Stomach smooth muscle (tissue), 2 donors: ENCODE measurements at regions not wholly inside any gene's neighbourhood (a gene's known extent, or its start where the extent isn't known, plus 50 kb on each side); places are given as distances from the start of the nearest gene placed in this dataset.

Experiments
- H3K27ac ChIP-seq: one replicate; pipeline ENCODE4 v1.7.0; 2013; ENCODE audit warnings: mild to moderate bottlenecking, low read length, inconsistent platforms
- H3K27me3 ChIP-seq, 2 donors: one replicate each; pipeline ENCODE4 v1.7.0; 2013; ENCODE audit warnings: low read length in 2 of 2; ENCODE audit not compliant: insufficient read depth in 2 of 2, control insufficient read depth in 1 of 2
- H3K36me3 ChIP-seq, 2 donors: one replicate each; pipeline ENCODE4 v1.7.0; 2013; ENCODE audit warnings: low read length in 2 of 2; ENCODE audit not compliant: control insufficient read depth in 2 of 2, insufficient read depth in 2 of 2
- H3K4me1 ChIP-seq: one replicate; pipeline ENCODE4 v1.7.0; 2013; ENCODE audit warnings: low read length; ENCODE audit not compliant: control insufficient read depth, insufficient read depth
- H3K4me3 ChIP-seq, 2 donors: one replicate each; pipeline ENCODE4 v1.7.0; 2013; ENCODE audit warnings: low read length in 2 of 2
- H3K9ac ChIP-seq, 2 donors: one replicate each; pipeline ENCODE4 v1.7.0; 2013; ENCODE audit warnings: low read length in 2 of 2, mild to moderate bottlenecking in 1 of 2
- H3K9me3 ChIP-seq, 2 donors: one replicate each; pipeline ENCODE4 v1.7.0; 2013; ENCODE audit warnings: low read length in 2 of 2; ENCODE audit not compliant: control insufficient read depth in 2 of 2
- donor health status: healthy.
- donor health status: Pancreatic carcinoma.

- no peaks in the 10 kb centered on the region for H3K9me3 ChIP-seq
- H3K9ac ChIP-seq: no peak overlapping the region
- H3K27me3 ChIP-seq: no peaks in the 10 kb centered on the region
- H3K4me3 ChIP-seq: no peak overlapping the region
- no peaks in the 10 kb centered on the region for H3K4me1 ChIP-seq
- H3K27ac ChIP-seq: no peak overlapping the region
- H3K36me3 ChIP-seq: no peaks in the 10 kb centered on the region
These were observed 163.6 kb upstream of the HS3ST1 start for GRCh38 chr4:11592276-11592675.

DNA sequence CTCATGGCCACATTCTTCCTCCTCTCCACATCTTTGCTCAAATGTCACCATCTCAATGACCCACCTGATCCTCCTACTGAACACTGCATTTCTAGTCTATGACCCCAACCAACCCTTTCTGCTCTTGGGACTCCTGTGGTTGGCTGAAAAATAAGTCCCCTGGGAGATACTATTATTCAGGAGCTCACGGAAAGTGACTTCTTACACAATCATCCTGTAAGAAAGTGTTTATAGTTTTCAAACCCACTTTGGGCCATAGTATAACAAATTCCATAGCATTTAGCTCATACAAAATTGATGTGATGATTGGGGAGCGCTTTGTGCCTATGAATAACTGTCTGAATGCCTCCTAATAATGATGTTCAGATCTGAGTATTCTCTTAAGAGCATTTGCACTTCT is 161.4 kb upstream of the HS3ST1 start:
- no peak overlapping the region for H3K27ac ChIP-seq
- no peaks in the 10 kb centered on the region for H3K9me3 ChIP-seq
- H3K36me3 ChIP-seq: no peaks in the 10 kb centered on the region
- H3K4me1 ChIP-seq: no peaks in the 10 kb centered on the region
- no peaks in the 10 kb centered on the region for H3K27me3 ChIP-seq
- H3K4me3 ChIP-seq: no peak overlapping the region
- H3K9ac ChIP-seq: no peak overlapping the region

DNA sequence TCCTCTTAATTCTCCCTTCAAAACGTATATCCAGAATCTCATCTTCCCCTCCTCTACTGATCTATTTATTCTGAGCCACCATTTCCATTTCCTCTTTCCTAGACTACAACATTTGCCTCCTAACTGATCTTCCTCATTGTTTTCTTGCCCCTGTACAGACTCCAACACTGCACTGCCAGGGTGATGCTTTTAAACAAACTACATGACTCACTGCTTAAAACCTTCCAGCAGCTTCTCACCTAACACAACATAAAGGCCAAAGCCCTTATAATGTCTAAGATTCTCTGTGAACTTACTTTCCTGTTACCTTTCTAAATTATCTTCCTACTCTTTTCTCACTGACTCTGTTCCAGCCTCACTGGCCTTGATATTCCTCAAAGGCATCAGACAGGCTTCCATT is 161.0 kb upstream of the HS3ST1 start:
- H3K27ac ChIP-seq: no peak overlapping the region
- no peaks in the 10 kb centered on the region for H3K4me1 ChIP-seq
- no peak overlapping the region for H3K4me3 ChIP-seq

GRCh38 chr4:11587797-11588196 is 159.1 kb upstream of the HS3ST1 start:
- H3K27me3 ChIP-seq: no peaks in the 10 kb centered on the region
- no peaks in the 10 kb centered on the region for H3K9me3 ChIP-seq
- no peak overlapping the region for H3K27ac ChIP-seq
- no peaks in the 10 kb centered on the region for H3K36me3 ChIP-seq
- H3K9ac ChIP-seq: no peak overlapping the region
- H3K4me3 ChIP-seq: no peak overlapping the region
- H3K4me1 ChIP-seq: no peaks in the 10 kb centered on the region

More for the DNA sequence above, 161.0 kb upstream of the HS3ST1 start:
- Histone ChIP-seq H3K9ac (no peak overlapping the region), H3K27me3 (no peaks in the 10 kb centered on the region), H3K9me3 (no peaks in the 10 kb centered on the region), H3K36me3 (no peaks in the 10 kb centered on the region)

DNA sequence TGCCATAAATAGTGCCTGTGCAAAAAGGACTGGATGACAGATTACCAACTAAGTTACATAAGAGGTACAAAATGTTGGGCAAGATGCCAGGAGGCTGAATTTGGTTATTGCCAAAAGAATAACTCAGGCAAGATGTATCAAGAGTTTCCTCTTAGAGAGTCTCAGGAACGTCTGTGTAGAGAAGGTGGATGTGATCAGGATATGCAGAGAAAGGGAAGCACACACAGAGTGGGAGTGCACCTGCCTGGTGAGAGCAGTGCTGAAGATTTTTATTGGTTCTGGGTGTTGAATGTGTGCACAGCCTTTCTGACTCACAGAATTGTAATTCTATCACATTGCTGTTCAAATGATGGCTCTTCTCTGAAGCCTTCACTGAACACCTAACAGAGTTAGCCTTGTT is 156.8 kb upstream of the HS3ST1 start:
- H3K4me1 ChIP-seq: no peaks in the 10 kb centered on the region
- no peak overlapping the region for H3K4me3 ChIP-seq
- H3K36me3 ChIP-seq: no peaks in the 10 kb centered on the region
- H3K9me3 ChIP-seq: no peaks in the 10 kb centered on the region
- H3K27me3 ChIP-seq: no peaks in the 10 kb centered on the region
- H3K9ac ChIP-seq: no peak overlapping the region
- no peak overlapping the region for H3K27ac ChIP-seq

DNA sequence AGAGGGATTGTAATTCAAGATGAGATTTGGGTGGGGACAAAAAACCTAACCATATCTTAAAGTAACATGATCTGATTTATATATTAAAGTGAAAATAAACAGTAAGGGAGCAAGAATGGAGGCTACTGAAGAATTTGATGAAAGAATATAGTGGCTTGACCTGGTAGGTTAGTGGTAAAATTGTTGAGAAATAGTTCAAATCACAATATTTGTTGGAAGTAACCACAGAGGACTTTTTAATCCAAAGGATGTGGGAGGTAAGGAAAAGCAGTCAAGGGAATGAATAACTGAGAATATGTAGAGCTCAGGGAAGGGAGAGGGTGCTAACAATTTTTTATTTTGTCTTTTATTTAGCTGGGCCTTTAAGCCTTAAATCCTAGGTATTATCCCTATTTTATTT is 139.8 kb upstream of the HS3ST1 start:
- H3K4me1 ChIP-seq: no peaks in the 10 kb centered on the region
- H3K9ac ChIP-seq: no peak overlapping the region
- no peak overlapping the region for H3K27ac ChIP-seq
- no peaks in the 10 kb centered on the region for H3K27me3 ChIP-seq
- H3K4me3 ChIP-seq: no peak overlapping the region
- no peaks in the 10 kb centered on the region for H3K36me3 ChIP-seq
- H3K9me3 ChIP-seq: no peaks in the 10 kb centered on the region

- Histone ChIP-seq H3K27ac (no peak overlapping the region), H3K9ac (no peak overlapping the region), H3K9me3 (no peaks in the 10 kb centered on the region)
These were observed 137.8 kb upstream of the HS3ST1 start for GRCh38 chr4:11566444-11567022.

DNA sequence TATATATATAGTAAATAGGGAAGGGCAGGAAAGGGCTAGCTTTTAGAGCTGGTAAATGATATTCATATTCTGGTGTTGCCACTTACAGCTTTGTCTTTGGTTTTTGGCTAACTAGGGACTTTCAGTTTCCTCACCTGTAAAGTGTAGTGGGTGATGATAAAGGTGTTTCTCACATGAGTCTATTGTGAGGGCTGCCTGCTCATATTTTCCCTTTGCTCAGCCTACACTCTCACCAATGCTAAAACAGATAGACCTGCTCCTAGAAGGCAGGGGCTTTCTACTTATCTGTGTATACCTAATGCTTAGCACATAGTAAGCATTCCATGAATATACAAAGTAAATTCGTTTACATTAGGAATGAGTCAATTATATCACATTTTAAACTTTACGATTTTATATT is 137.2 kb upstream of the HS3ST1 start:
- no peaks in the 10 kb centered on the region for H3K4me1 ChIP-seq
- no peak overlapping the region for H3K4me3 ChIP-seq
- H3K9me3 ChIP-seq: no peaks in the 10 kb centered on the region
- no peak overlapping the region for H3K27ac ChIP-seq
- no peak overlapping the region for H3K9ac ChIP-seq
- no peaks in the 10 kb centered on the region for H3K27me3 ChIP-seq
- no peaks in the 10 kb centered on the region for H3K36me3 ChIP-seq

More at GRCh38 chr4:11566444-11567022, 137.8 kb upstream of the HS3ST1 start:
- H3K4me3 ChIP-seq: no peak overlapping the region
- no peaks in the 10 kb centered on the region for H3K4me1 ChIP-seq
- no peaks in the 10 kb centered on the region for H3K36me3 ChIP-seq
- H3K27me3 ChIP-seq: no peaks in the 10 kb centered on the region

GRCh38 chr4:11565213-11565612 is 136.5 kb upstream of the HS3ST1 start:
- no peak overlapping the region for H3K27ac ChIP-seq
- H3K36me3 ChIP-seq: no peaks in the 10 kb centered on the region
- no peaks in the 10 kb centered on the region for H3K27me3 ChIP-seq
- no peak overlapping the region for H3K9ac ChIP-seq
- no peaks in the 10 kb centered on the region for H3K9me3 ChIP-seq
- H3K4me1 ChIP-seq: no peaks in the 10 kb centered on the region
- H3K4me3 ChIP-seq: no peak overlapping the region

DNA sequence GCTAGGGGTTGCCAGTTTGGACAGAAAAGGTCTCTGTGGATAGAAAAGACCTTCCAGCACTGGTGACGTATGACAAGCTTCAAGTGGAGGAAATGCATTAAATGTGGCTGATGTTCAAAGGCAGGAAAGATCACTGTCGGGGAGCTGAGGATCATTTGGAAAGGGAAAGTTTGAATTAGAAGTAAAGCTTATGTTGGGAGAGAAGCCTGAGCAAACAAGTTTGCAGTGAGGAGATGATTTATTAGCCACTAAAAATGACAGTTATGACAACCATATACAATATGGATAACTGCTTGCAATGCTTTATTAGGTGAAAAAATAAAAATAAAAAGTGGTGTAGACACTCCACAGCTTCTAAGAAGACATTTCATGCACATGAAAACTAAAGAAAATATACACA is 135.3 kb upstream of the HS3ST1 start:
- Histone ChIP-seq H3K4me3 (no peak overlapping the region), H3K36me3 (no peaks in the 10 kb centered on the region), H3K4me1 (no peaks in the 10 kb centered on the region), H3K27me3 (no peaks in the 10 kb centered on the region), H3K9me3 (no peaks in the 10 kb centered on the region), H3K27ac (no peak overlapping the region), H3K9ac (no peak overlapping the region)

DNA sequence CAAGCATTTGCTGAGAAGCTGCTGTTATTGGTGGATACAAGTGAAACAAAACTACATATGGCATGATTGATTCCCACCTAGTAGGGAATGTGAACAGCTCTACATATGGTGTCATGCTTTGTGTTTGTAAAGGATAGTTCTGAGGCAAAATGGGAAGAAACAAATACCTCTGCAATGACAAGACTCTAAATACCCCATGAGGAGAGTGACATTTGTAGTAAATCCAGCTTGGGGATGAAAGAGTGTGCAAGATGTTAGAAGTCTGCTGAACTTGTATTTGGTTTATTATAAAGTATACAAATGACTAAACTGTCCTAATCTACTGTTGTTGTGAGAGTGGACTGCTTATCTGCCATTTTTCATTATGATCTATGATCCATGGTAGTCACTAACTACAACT is 120.8 kb upstream of the HS3ST1 start:
- Histone ChIP-seq H3K36me3 (no peaks in the 10 kb centered on the region), H3K4me3 (no peak overlapping the region), H3K27me3 (no peaks in the 10 kb centered on the region), H3K9ac (no peak overlapping the region), H3K4me1 (no peaks in the 10 kb centered on the region), H3K27ac (no peak overlapping the region), H3K9me3 (no peaks in the 10 kb centered on the region)
